ENCODE measurements at regions not wholly inside any gene's neighbourhood (a gene's known extent, or its start where the extent isn't known, plus 50 kb on each side); places are given as distances from the start of the nearest gene placed in this dataset.
"Not testable (repeated sequence)": the region's sequence is repeated elsewhere in the genome, so short reads cannot be mapped to it uniquely, and the experiment has no call there.

- DNase-seq (ENCODE audit: low read depth in 4 of 4, low spot score in 3 of 4), result not testable (repeated sequence)
Measured at GRCh38 chr21:13935396-13936032, 275.2 kb downstream of the LIPI start.

- not testable (repeated sequence) for DNase-seq (ENCODE audit: low read depth in 4 of 4, low spot score in 3 of 4)
Measured at GRCh38 chr21:13934887-13935342, 275.8 kb downstream of the LIPI start.

DNA sequence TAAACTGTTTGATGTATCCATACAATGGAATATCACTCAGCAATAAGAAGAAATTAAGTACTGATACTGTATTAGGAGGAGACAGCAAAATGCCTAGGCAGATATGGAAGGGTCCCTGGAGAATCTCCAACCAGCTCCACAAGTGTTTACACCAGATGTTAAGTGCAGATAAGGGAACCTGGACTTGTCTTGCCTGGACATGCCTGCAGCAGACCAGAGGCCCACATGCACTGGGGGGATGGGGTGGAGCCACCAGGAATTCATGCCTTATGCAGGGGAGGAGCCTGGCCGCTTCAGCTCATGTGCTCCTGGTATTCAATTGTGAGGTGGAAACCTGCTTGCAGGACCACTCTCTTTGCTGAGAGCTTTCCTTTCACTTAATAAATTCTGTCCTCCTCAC is 287.6 kb downstream of the LIPI start:
- DNase-seq (ENCODE audit: low read depth in 4 of 4, low spot score in 3 of 4), result not testable (repeated sequence)

GRCh38 chr21:13921455-13921854 is 289.3 kb downstream of the LIPI start:
- not testable (repeated sequence) for DNase-seq (ENCODE audit: low read depth in 4 of 4, low spot score in 3 of 4)

DNA sequence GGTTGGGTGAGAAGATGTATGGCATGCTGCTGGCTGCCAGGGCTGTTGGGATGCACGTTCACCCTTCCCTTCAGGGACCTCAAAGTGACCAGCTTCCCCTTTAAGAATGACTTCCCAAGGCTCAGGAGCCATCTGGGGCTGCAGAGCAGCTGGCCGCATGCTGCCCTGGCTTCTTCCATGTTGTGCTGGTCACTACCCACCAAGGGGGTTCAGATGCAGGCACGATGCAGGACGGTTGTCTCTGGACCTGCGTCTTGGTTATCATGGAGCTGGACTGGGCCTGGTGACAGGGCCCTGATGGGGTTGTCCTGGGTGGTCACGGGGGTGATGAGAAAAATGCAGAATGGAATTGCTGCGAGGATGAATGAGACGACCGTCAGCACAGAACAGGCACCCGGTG is 297.8 kb downstream of the POTED start:
- not testable (repeated sequence) for DNase-seq (ENCODE audit: low read depth in 4 of 4, low spot score in 3 of 4)

GRCh38 chr21:13896596-13897247 is 287.1 kb downstream of the POTED start:
- not testable (repeated sequence) for DNase-seq (ENCODE audit: low read depth in 4 of 4, low spot score in 3 of 4)

GRCh38 chr21:13893617-13894016 is 284.0 kb downstream of the POTED start:
- DNase-seq (ENCODE audit: low read depth in 4 of 4, low spot score in 3 of 4), result not testable (repeated sequence)

- DNase-seq (ENCODE audit: low read depth in 4 of 4, low spot score in 3 of 4), result not testable (repeated sequence)
Measured at GRCh38 chr21:13893025-13893424, 283.4 kb downstream of the POTED start.

- DNase-seq (ENCODE audit: low read depth in 4 of 4, low spot score in 3 of 4), result not testable (repeated sequence)
Measured at GRCh38 chr21:13892146-13892751, 282.7 kb downstream of the POTED start.

GRCh38 chr21:13889176-13889575 is 279.6 kb downstream of the POTED start:
- DNase-seq (ENCODE audit: low read depth in 4 of 4, low spot score in 3 of 4), result not testable (repeated sequence)

GRCh38 chr21:13883641-13884395 is 274.2 kb downstream of the POTED start:
- DNase-seq (ENCODE audit: low read depth in 4 of 4, low spot score in 3 of 4), result not testable (repeated sequence)

DNA sequence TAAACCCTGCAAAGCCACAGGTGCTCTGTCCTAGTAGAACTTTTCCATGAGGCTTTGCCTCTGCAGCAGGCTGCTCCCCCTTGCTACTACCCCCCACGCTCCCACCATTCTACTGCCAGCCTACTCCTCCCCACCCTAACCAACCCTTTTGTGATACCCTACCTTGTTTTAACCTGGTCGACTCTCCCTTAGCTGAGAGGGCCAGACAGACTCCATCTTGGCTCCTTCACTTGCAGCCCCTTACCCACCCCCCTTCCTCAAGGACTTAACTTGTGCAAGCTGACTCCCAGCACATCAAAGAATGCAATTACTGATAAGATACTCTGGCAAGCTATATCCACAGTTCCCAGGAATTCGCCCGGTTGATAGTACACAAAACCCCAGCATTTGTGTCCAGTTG is 267.9 kb downstream of the POTED start:
- DNase-seq (ENCODE audit: low read depth in 4 of 4, low spot score in 3 of 4), result not testable (repeated sequence)

DNA sequence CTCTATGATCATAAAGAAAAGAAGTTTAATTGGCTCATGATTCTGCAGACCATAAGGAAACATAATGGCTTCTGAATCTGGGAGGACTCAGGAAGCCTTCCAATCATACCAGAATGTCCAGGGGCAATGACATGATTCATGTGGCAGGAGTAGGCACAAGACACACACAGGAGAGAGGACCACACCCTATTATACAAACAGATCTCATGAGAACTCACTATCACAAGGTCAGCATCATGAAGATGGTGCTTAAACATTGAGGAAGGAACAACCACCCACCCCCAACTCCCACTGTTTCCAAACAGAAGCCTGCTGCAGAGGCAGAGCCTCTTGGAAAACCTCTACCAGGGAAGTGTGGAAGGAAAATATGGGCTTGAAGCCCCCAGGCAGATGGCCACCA is 267.4 kb downstream of the POTED start:
- not testable (repeated sequence) for DNase-seq (ENCODE audit: low read depth in 4 of 4, low spot score in 3 of 4)

DNA sequence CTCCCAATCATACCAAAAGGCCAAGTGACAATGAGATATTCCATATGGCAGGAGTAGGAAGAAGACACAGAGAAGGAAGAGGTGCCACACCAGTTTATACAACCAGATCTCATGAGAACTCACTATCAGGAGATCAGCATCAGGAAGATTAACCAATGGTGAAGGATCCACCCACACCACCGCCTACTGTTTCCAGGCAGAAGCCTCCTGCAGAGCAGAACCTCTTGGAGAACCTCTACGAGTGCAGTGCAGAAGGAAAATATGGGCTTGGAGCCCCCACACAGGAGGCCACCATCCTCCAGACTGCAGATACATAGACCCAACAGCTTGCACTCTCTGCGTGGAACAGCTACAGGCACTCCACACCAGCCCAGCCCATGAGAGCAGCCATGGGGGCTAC is 264.4 kb downstream of the POTED start:
- not testable (repeated sequence) for DNase-seq (ENCODE audit: low read depth in 4 of 4, low spot score in 3 of 4)

DNA sequence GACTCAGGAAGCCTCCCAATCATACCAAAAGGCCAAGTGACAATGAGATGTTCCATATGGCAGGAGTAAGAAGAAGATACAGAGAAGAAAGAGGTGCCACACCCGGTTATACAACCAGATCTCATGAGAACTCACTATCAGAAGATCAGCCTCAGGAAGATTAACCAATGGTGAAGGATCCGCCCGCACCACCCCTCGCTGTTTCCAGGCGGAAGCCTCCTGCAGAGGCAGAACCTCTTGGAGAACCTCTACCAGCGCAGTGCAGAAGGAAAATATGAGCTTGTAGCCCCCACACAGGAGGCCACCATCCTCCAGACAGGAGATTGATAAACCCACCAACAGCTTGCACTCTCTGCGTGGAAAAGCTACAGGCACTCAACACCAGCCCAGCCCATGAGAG is 245.1 kb downstream of the POTED start:
- no peak for DNase-seq (ENCODE audit: low read depth in 4 of 4, low spot score in 3 of 4)

- not testable (repeated sequence) for DNase-seq (ENCODE audit: low read depth in 4 of 4, low spot score in 3 of 4)
Measured at GRCh38 chr21:13850808-13851207, 241.2 kb downstream of the POTED start.

- not testable (repeated sequence) for DNase-seq (ENCODE audit: low read depth in 4 of 4, low spot score in 3 of 4)
Measured at GRCh38 chr21:13849489-13849888, 239.9 kb downstream of the POTED start.

GRCh38 chr21:13846718-13847117 is 237.1 kb downstream of the POTED start:
- not testable (repeated sequence) for DNase-seq (ENCODE audit: low read depth in 4 of 4, low spot score in 3 of 4)

DNA sequence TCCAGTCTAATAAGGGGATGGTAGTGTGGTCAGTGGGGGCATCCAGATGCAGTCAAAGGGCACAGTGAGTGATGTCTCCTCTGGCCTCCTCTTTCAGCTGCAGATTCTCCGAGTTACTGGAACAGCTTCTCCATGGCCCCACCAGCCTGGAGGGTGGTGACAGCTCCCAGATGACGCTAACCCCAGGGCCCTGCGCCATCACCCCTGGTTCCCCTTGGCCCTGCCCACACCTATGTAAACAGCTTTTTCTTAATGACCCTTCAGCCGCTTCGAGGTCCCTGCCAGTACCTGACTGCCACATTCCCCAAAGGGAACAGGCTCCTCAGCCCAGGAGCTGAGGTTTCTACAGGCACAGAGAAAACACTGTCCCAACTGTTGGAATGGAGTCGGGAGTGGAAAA is 235.0 kb downstream of the POTED start:
- not testable (repeated sequence) for DNase-seq (ENCODE audit: low read depth in 4 of 4, low spot score in 3 of 4)

DNA sequence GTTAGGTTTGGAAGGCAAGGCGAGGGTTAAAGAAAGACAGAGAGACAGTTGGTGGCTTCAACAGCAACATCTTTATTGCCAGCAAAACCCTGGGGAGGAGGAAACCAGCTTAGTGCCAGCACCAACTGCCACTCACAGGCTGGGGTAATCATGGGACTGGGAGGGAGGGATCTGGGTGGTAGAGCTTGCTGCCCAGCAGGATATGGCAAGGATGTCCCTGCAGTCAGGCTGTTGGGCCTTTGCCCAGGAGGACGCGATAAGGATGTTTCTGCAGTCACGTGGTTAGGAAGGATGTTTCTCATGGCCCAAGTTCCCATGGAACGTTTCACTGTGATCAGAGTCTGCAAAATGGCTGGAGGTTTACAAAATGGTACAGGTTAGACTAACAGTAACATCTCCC is 233.5 kb downstream of the POTED start:
- not testable (repeated sequence) for DNase-seq (ENCODE audit: low read depth in 4 of 4, low spot score in 3 of 4)

DNA sequence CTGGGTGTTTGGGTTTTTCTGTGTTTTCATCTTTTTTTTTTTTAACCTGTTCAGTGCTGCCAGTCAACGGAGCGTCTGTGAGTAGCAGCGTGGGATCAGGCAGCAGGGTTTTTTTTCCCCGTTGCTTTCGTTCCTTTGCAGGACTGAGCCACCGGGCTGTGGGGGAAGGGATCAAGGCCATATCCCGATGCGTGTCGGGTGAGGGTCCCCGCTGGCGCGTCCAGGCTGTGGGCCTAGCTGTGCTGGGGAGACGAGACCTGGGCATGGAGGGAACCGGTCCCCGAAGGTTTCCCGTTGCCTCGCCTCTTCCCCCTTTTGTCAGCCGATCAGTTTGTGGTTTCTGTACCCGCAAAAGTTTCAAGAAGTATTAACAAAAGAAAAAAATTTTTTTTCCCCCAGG is 218.1 kb downstream of the POTED start:
- DNase-seq (ENCODE audit: low read depth in 4 of 4, low spot score in 3 of 4), result not testable (repeated sequence)

Measured in left renal pelvis (tissue), 4 donors.